Adrenal gland (tissue), 5 donors: ENCODE measurements at regions not wholly inside any gene's neighbourhood (a gene's known extent, or its start where the extent isn't known, plus 50 kb on each side); places are given as distances from the start of the nearest gene placed in this dataset.

Experiments used
- CTCF ChIP-seq, 6 experiments: fragments of 450-650 bp in 4 of 6; fragments of 200-600 bp in 2 of 6; sonication (generic) in 1 of 6; IDR thresholded peaks; 1 replicate in 5 of 6; 2 replicates in 1 of 6; pipeline versions ENCODE4 v1.5.1 to v1.8.0; 2016 to 2021; ENCODE audit warnings: antibody characterized with exemption in 6 of 6, mild to moderate bottlenecking in 2 of 6, moderate library complexity in 1 of 6
- POLR2A ChIP-seq, 2 donors: fragments of 450-650 bp; IDR thresholded peaks; one replicate each; pipeline ENCODE4 v1.6.1; 2017; ENCODE audit warnings: antibody characterized with exemption in 2 of 2, mild to moderate bottlenecking in 2 of 2, moderate library complexity in 1 of 2
- donor health status: DM: no; HTN: no; CAD: no.

GRCh38 chr4:137934911-137935310 lies 307.2 kb downstream of the SLC7A11 start:
- TF ChIP-seq CTCF (IDR thresholded peaks at IDR 0.05): no peak
- no peak for TF ChIP-seq POLR2A (IDR thresholded peaks at IDR 0.05)
